ENCODE measurements at regions not wholly inside any gene's neighbourhood (a gene's known extent, or its start where the extent isn't known, plus 50 kb on each side); places are given as distances from the start of the nearest gene placed in this dataset.
A peak's percentile ranks its signal among the peaks of the same experiment; 100 is the strongest.

DNA sequence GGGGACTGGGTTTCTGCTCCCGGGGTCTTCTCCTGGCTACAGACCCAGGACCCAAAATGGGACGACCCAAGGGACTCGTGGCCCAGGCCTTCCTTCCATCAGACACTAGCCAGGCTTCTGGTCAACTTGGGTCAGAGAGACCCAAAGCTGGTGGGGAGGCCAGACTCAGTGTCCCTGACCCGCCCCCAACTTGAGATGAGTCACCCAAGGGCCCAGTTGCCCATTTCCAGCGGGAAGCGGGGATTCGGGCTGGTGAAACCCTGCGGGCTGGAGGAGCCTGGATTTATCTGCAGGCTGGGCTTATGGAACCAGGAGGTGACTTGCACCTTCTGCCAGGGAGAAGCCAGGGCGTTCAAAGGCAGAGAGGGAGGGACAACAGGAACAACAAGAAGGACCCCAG lies 81.5 kb downstream of the RFLNA start:
- no peaks in the 10 kb centered on the region for H3K27me3 ChIP-seq (ENCODE audit: low read depth, low read length)
- TF ChIP-seq, protein P1, sequence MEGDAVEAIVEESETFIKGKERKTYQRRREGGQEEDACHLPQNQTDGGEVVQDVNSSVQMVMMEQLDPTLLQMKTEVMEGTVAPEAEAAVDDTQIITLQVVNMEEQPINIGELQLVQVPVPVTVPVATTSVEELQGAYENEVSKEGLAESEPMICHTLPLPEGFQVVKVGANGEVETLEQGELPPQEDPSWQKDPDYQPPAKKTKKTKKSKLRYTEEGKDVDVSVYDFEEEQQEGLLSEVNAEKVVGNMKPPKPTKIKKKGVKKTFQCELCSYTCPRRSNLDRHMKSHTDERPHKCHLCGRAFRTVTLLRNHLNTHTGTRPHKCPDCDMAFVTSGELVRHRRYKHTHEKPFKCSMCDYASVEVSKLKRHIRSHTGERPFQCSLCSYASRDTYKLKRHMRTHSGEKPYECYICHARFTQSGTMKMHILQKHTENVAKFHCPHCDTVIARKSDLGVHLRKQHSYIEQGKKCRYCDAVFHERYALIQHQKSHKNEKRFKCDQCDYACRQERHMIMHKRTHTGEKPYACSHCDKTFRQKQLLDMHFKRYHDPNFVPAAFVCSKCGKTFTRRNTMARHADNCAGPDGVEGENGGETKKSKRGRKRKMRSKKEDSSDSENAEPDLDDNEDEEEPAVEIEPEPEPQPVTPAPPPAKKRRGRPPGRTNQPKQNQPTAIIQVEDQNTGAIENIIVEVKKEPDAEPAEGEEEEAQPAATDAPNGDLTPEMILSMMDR (IDR thresholded peaks at IDR 0.05; ENCODE audit: low read depth, low read length): no peak
- TF ChIP-seq EZH2phosphoT487 (IDR thresholded peaks at IDR 0.05; ENCODE audit: low read depth): no peak
- H2AFZ ChIP-seq (ENCODE audit: low read depth, low read length): no peak overlapping the region
- H3K36me3 ChIP-seq (replicated peaks; ENCODE audit: low read depth, low read length): peaks cover 13% of the 10 kb centered on the region
- no peak overlapping the region for H3K9ac ChIP-seq (ENCODE audit: low read length)
- H3K4me3 ChIP-seq (ENCODE audit: low read length): no peak overlapping the region
- H3K9me3 ChIP-seq (ENCODE audit: insufficient read depth, low read length): no peaks in the 10 kb centered on the region
- no peaks in the 10 kb centered on the region for H3K79me2 ChIP-seq (ENCODE audit: low read length)
- peaks cover 7% of the 10 kb centered on the region for H4K20me1 ChIP-seq (ENCODE audit: insufficient read depth, low read length)
- H3K4me1 ChIP-seq (ENCODE audit: low read length): no peaks in the 10 kb centered on the region
- H3K4me2 ChIP-seq (ENCODE audit: low read length): no peak overlapping the region
- no peak overlapping the region for H3K27ac ChIP-seq (ENCODE audit: low read length)

DNA sequence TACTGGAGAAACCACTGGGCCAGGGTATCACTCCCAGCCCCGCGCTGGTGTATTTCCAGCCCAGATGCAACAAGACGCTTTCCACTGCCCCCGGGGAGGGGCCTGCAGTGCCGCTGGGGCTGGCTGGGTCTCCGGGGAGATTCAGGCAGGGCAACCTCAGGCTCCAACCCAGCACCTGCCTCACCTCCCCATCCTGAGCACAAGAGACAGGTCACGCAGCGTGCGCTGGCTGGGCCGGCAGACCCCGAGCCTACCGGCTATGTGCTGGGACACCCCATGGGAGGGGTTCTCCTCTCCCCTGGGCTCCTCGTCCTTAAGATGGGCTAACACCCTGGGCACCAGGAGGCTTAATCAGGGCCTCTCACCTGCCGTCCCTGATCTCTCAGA lies 80.9 kb downstream of the RFLNA start:
- Histone ChIP-seq H3K4me3 (ENCODE audit: low read length) (no peak overlapping the region), H3K36me3 (replicated peaks; ENCODE audit: low read depth, low read length) (peaks cover 11% of the 10 kb centered on the region), H2AFZ (ENCODE audit: low read depth, low read length) (no peak overlapping the region), H3K4me1 (ENCODE audit: low read length) (no peaks in the 10 kb centered on the region), H3K79me2 (ENCODE audit: low read length) (no peaks in the 10 kb centered on the region), H3K9ac (ENCODE audit: low read length) (no peak overlapping the region), H3K27me3 (ENCODE audit: low read depth, low read length) (no peaks in the 10 kb centered on the region), H3K4me2 (ENCODE audit: low read length) (no peak overlapping the region), H3K9me3 (ENCODE audit: insufficient read depth, low read length) (no peaks in the 10 kb centered on the region), H4K20me1 (ENCODE audit: insufficient read depth, low read length) (peaks cover 4% of the 10 kb centered on the region), H3K27ac (ENCODE audit: low read length) (no peak overlapping the region)
- no peak for TF ChIP-seq EZH2phosphoT487 (IDR thresholded peaks at IDR 0.05; ENCODE audit: low read depth)
- TF ChIP-seq, protein P1 (IDR thresholded peaks at IDR 0.05; ENCODE audit: low read depth, low read length): no peak

DNA sequence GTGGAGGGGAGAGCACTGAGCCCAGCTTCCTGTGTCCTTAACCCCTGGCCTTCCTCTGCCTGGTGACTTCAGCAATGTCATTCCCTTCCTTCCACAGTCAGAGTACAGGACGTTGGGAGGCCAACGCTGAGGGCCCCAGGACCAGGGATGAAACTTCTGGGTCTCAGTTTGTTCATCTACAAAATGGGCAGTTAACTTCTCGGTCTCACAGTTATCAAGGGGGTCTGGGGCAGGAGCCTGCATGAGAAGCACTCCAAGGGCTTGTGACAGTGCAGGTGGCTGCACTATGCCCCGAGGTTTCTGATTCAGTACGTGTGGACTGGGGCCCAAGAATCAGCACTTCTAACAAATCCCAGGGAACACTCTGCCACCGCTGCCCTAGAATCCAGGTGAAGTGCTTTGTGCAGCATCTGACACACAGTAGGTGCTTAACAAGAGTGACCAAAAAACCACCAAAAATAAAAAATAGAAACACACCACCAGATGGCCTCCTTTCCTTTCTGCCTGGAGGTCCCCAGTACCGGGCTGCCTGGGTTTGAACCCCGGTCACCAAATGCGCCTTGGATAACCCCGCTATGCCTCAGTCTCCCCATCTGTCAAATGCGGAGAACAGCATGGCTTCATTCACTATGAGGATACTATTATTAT lies 80.4 kb downstream of the RFLNA start:
- Histone ChIP-seq H3K9me3 (ENCODE audit: insufficient read depth, low read length) (no peaks in the 10 kb centered on the region), H3K4me3 (ENCODE audit: low read length) (no peak overlapping the region), H3K9ac (ENCODE audit: low read length) (no peak overlapping the region), H3K4me2 (ENCODE audit: low read length) (no peak overlapping the region), H2AFZ (ENCODE audit: low read depth, low read length) (no peak overlapping the region), H3K27me3 (ENCODE audit: low read depth, low read length) (no peaks in the 10 kb centered on the region), H4K20me1 (ENCODE audit: insufficient read depth, low read length) (peaks cover 4% of the 10 kb centered on the region; the same call in 1 of the 2 replicates), H3K4me1 (ENCODE audit: low read length) (no peaks in the 10 kb centered on the region), H3K36me3 (replicated peaks; ENCODE audit: low read depth, low read length) (peaks cover 11% of the 10 kb centered on the region), H3K27ac (ENCODE audit: low read length) (no peak overlapping the region), H3K79me2 (ENCODE audit: low read length) (no peaks in the 10 kb centered on the region)
- TF ChIP-seq, protein P1 (IDR thresholded peaks at IDR 0.05; ENCODE audit: low read depth, low read length): peak; percentile 45
- TF ChIP-seq EZH2phosphoT487 (IDR thresholded peaks at IDR 0.05; ENCODE audit: low read depth): no peak

DNA sequence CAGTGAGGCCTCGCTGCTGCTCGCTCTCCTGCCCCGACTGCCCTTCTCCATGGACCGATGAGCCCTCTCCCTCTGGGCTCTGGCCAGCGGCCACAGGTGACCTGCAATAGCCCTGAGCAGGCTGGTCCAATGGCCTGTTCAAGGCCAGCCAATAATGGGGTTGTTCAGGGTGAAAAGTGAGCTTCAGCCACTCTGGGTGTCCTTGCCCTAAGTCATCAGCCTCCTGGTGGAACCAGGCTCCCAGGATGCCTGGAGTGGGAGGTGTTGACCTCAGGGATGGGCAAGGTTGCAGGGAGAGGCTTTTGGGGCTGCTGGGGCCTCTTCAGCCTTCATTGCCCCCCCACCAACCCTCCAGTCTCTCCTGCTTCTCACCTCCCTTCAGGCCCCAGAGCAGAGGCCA lies 79.7 kb downstream of the RFLNA start:
- H3K27ac ChIP-seq (ENCODE audit: low read length): no peak overlapping the region

More for the DNA sequence above, 79.7 kb downstream of the RFLNA start:
- Histone ChIP-seq H2AFZ (ENCODE audit: low read depth, low read length) (no peak overlapping the region), H3K9me3 (ENCODE audit: insufficient read depth, low read length) (no peaks in the 10 kb centered on the region), H3K36me3 (replicated peaks; ENCODE audit: low read depth, low read length) (peaks cover 9% of the 10 kb centered on the region), H3K27me3 (ENCODE audit: low read depth, low read length) (no peaks in the 10 kb centered on the region), H3K9ac (ENCODE audit: low read length) (no peak overlapping the region), H3K4me1 (ENCODE audit: low read length) (no peaks in the 10 kb centered on the region), H3K79me2 (ENCODE audit: low read length) (no peaks in the 10 kb centered on the region), H3K4me2 (ENCODE audit: low read length) (no peak overlapping the region), H4K20me1 (ENCODE audit: insufficient read depth, low read length) (peaks cover 4% of the 10 kb centered on the region; the same call in 1 of the 2 replicates), H3K4me3 (ENCODE audit: low read length) (no peak overlapping the region)
- TF ChIP-seq EZH2phosphoT487 (IDR thresholded peaks at IDR 0.05; ENCODE audit: low read depth): no peak
- TF ChIP-seq, protein P1 (IDR thresholded peaks at IDR 0.05; ENCODE audit: low read depth, low read length): no peak

Measured in OCI-LY3 (cell line).